HG02884 (cell line): ENCODE measurements at regions not wholly inside any gene's neighbourhood (a gene's known extent, or its start where the extent isn't known, plus 50 kb on each side); places are given as distances from the start of the nearest gene placed in this dataset.
"Not testable (repeated sequence)": the region's sequence is repeated elsewhere in the genome, so short reads cannot be mapped to it uniquely, and the experiment has no call there.

Source experiments
- ATAC-seq: cut with Tn5 transposase; IDR thresholded peaks from one replicate; pipeline ENCODE4 v1.9.1; 2021; ENCODE audit warnings: mild to moderate bottlenecking, moderate library complexity; ENCODE audit not compliant: unreplicated experiment

GRCh38 chr9:95788021-95788420 is 87.5 kb upstream of the ERCC6L2 start:
- ATAC-seq: no peak

DNA sequence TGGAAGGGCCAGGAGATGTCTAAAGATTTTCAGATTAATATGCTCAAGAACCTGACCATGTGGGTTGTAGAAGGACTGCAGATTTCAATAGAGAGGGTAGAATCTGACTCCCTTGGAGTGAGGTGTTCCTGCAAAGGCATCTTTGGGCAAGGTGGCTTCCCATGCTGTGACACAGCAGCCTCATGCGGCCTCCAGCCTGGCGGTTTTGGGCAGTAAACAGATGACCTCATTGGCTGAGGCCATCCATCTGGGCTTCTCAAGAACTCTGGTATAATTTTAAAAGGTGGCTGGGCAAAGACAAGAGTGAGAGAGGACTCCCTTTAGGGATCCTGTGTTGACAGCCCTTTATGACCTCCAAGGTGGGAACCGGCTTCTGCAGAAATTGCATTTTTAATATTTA is 90.3 kb upstream of the ERCC6L2 start:
- ATAC-seq: no peak

DNA sequence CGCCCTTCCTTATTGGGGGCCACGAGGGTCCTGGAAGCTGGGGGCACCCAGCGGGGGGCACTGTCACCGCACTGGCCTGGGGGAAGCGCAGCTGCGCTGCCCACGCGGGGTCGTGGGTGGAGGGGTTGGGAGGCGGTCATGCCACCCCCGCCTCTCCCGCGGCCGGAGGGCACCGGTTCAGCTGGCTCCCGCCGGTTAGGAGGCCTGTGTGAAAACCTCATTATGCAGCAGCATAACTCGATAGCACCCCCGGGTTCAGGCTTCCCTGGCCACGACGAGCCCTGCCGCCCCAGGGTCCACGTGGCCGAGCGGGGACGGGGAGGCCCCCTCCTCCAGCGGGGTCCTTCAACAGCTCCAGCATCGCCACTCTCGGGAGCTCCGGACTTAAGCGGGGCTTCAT is 91.2 kb upstream of the ERCC6L2 start:
- no peak for ATAC-seq

- ATAC-seq: no peak
Observed at GRCh38 chr9:95783426-95783975, 92.0 kb upstream of the ERCC6L2 start.

DNA sequence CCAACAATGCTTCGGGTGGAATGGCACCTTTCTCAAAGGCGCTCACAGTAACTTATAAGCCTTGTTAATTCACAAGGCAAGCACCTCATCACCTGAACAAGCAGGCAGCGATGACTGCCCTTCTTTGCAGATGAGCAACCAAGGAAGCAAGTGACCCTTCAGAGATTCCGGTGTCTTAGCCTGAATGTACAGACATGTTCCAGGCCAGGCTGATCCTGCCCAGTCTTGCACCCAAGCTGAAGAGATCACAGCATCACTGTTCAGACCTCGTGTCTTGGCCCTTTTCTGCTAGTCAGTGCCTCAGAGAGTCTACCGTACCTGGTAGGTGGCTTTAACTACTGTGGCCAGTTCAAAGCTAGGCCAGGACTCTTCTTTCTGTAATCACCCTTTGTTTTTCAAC is 94.7 kb upstream of the ERCC6L2 start:
- ATAC-seq: no peak

- ATAC-seq: no peak
Observed at GRCh38 chr9:95780121-95780520, 95.4 kb upstream of the ERCC6L2 start.

DNA sequence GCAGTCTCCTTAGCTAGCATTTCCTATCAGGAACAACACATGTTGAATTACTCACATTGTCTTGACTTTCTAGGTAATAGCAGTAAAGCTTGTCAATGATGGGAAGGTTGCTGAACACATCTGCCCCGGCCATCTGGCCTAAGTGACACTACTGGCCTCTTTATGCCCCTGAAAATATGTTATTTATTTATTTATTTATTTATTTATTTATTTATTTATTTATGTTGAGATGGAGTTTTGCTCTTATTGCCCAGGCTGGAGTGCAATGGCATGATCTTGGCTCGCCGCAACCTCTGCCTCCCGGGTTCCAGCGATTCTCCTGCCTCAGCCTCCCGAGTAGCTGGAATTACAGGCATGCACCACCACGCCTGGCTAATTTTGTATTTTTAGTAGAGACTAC is 95.9 kb upstream of the ERCC6L2 start:
- not testable (repeated sequence) for ATAC-seq

DNA sequence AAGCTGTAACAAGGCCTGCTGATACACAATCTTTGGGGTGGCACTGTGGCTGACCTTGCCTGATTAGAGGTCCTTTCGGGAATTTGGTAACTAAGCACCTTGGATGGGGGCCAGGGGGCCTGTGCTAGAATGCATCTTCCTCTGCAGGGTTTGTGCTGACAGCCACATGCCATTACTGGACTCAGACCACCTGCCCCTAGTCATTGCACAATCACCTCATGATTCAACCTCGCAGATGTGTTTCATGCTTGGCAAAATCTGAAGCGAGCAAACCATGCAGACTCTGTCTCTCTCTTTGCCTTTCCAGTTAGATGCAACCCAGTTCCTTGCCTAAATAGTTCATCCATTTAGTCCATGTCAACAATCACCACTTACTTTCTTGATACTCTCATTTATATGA is 96.5 kb upstream of the ERCC6L2 start:
- no peak for ATAC-seq

- no peak for ATAC-seq
Observed at GRCh38 chr9:95777136-95777535, 98.4 kb upstream of the ERCC6L2 start.

GRCh38 chr9:95776176-95776575 is 99.3 kb upstream of the ERCC6L2 start:
- ATAC-seq: no peak

- ATAC-seq: no peak
Observed at GRCh38 chr9:95775191-95775590, 100.3 kb upstream of the ERCC6L2 start.

DNA sequence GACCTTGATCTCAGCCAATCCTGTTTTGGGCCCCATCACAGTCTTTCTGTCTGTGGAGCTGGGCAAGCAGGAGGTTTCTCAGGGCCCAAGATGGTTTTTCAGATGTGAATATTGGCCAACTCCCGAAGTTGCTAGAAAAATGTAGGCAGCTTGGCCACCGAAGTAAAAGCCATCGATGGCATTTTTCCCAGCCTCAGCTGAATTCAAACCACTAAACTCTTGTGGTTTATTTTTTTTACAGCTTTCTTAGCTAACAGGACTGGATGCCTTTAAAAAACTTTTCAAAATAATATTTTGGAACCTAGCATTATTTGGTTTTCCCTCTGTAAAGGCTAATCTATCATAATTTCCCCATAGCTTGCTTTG is 102.5 kb upstream of the ERCC6L2 start:
- ATAC-seq: no peak

DNA sequence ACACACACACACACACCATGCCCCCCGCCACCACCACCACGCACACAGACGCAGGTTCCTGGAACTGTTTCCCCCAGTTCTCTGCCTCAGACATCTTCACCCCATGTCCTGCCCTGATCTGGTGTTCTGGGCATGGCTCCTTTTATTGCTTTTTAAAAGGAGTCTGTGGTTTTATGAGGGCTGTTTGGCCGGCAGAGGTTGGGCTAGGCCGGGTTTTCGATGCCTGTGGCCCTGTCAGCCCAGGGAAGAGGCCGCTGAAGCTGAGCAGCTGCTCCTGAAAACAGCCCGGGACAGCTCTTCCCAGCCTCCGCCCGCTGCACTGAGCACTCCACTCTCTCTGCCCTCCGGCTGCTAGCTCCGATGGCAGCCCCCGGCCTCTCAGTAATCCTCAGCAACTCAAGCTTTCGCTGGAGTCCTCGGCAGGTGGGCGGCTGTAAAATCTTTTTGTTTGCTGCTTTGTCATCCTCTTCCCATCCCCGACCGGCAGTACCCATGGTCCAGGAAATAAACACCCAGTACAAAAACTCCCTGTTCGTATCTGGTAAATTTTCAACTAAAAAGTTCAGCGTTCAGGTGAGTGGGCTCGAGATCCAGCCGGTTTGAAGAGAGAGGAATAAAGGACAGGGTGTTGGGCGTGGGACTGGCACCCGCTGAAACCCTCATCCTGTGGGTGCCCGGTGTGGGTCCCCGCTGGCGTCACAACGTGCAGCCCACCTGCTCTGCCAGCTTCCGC is 103.0 kb upstream of the ERCC6L2 start:
- no peak for ATAC-seq

- ATAC-seq: no peak
Observed at GRCh38 chr9:95771556-95772246, 103.8 kb upstream of the ERCC6L2 start.

- no peak for ATAC-seq
Observed at GRCh38 chr9:95770653-95771131, 104.8 kb upstream of the ERCC6L2 start.

GRCh38 chr9:95769909-95770433 is 105.5 kb upstream of the ERCC6L2 start:
- ATAC-seq: no peak

GRCh38 chr9:95769473-95769872 is 106.0 kb upstream of the ERCC6L2 start:
- ATAC-seq: no peak

- ATAC-seq: no peak
Observed at GRCh38 chr9:95766906-95767305, 108.6 kb upstream of the ERCC6L2 start.

- ATAC-seq: no peak
Observed at GRCh38 chr9:95764533-95765319, 110.8 kb upstream of the ERCC6L2 start.

GRCh38 chr9:95763983-95764382 is 111.5 kb upstream of the ERCC6L2 start:
- no peak for ATAC-seq

DNA sequence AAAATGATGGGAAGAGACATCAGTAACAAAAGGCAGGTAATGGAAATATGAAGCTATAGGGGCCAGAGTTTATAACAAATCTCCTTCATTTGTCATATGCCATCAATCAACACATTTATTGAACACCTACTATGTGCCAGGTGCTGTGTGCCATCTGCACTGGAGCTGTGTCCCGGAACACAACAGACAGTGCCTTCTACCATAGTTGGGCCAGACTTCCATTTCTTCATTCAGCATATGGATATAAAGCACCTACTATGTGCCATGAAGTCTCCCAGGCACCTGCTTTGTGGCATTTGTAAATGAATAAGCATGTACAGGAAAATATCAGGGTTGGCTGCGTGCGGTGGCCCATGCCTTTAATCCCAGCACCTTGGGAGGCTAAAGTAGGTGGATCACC is 112.5 kb upstream of the ERCC6L2 start:
- ATAC-seq: no peak
